HG03432 (cell line): ENCODE measurements at regions not wholly inside any gene's neighbourhood (a gene's known extent, or its start where the extent isn't known, plus 50 kb on each side); places are given as distances from the start of the nearest gene placed in this dataset.
"Not testable (repeated sequence)": the region's sequence is repeated elsewhere in the genome, so short reads cannot be mapped to it uniquely, and the experiment has no call there.

ENCODE experiments used
- ATAC-seq: cut with Tn5 transposase; IDR thresholded peaks from one replicate; pipeline ENCODE4 v1.9.1; 2021; ENCODE audit warnings: mild to moderate bottlenecking, moderate library complexity; ENCODE audit not compliant: unreplicated experiment

DNA sequence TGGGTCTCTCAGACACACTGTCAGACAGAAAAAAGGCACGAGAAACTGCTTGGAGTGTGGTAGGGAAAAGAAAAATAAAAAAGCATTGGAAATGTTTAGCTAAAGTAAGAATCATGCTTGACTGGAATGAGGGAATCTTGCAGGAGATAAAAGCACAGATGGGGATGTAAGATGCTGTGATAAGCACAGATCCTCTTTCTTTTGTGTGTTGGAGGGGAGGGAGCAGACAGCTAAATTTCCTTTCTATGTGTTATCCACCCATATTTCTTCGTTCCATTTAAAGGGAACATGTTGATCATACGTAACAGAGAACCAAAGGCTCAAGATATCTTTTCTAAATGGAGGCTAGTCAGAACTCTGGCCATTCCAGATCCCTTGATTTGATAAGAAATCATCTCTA is 614.0 kb upstream of the LCORL start:
- no peak for ATAC-seq

- no peak for ATAC-seq
Measured at GRCh38 chr4:18631586-18631985, 610.0 kb upstream of the LCORL start.

DNA sequence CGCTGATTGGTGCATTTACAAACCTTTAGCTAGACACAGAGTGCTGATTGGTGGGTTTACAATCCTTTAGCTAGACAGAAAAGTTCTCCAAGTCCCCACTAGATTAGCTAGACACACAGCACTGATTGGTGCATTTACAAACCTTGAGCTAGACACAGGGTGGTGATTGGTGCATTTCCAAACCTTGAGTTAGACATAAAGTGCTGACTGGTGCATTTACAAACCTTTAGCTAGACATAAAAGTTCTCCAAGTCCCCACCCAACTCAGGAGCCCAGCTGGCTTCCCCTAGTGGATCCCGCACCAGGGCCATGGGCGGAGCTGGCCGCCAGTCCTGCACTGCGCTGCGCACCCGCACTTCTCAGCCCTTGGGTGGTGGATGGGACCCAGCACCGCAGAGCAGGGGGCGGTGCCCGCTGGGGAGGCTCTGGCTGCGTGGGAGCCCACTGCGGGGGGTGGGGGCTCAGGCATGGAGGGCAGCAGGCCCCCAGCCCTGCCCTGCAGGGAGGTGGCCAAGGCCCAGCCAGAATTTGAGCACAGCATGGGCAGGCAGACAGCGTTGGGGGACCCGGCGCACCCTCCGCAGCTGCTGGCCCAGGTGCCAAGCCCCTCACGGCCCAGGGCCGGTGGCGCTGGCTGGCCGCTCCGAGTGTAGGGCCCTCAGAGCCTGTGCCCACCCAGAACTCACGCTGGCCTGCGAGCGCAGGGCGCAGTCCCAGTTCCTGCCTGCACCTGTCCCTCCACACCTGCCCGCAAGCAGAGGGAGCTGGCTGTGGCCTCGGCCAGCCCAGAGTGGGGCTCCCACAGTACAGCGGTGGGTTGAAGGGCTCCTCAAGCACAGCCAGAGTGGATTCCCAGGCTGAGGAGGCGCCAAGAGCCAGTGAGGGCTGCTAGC is 608.9 kb upstream of the LCORL start:
- no peak for ATAC-seq

- ATAC-seq: no peak
Measured at GRCh38 chr4:18627447-18628005, 606.0 kb upstream of the LCORL start.

DNA sequence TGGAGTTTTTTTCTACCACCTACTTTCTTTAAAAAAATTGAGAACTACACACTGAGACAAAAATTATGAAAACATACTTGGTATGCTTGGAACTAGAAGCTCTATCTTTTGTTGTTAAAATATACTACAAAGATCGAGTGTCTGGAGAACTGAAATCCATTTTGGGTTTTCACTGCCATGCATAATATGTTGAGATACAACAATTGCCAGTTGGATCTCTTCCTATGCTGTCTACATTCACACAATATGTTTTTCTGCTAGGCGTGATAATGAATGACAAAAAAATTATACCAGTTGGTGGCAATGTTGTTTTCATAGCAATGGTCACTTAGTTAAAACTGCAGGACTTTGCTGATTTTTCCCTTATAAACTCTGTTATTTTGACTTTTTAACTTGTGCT is 605.4 kb upstream of the LCORL start:
- no peak for ATAC-seq

GRCh38 chr4:18626366-18626765 is 604.8 kb upstream of the LCORL start:
- no peak for ATAC-seq

DNA sequence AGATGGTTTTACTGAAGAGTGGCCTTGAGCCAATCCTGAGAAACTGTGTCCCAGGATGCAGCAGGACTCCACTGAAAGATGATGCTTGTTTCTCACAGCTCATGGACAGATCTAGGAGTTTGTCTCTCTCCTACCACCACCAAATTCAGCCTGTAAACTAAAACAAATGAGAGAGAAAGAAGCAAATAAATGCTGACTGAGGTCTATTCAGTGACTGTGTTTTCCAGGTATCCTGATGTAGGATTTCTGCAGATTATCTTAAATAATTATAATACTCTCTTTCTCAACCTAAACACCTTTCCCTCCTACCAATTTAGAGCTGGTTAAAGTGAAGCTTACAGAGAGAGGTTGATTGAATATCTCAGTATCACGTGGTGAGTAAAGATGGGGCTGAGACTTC is 599.6 kb upstream of the LCORL start:
- ATAC-seq: no peak

- ATAC-seq: no peak
Measured at GRCh38 chr4:18616720-18617119, 595.2 kb upstream of the LCORL start.

GRCh38 chr4:18611026-18611425 is 589.5 kb upstream of the LCORL start:
- ATAC-seq: no peak

DNA sequence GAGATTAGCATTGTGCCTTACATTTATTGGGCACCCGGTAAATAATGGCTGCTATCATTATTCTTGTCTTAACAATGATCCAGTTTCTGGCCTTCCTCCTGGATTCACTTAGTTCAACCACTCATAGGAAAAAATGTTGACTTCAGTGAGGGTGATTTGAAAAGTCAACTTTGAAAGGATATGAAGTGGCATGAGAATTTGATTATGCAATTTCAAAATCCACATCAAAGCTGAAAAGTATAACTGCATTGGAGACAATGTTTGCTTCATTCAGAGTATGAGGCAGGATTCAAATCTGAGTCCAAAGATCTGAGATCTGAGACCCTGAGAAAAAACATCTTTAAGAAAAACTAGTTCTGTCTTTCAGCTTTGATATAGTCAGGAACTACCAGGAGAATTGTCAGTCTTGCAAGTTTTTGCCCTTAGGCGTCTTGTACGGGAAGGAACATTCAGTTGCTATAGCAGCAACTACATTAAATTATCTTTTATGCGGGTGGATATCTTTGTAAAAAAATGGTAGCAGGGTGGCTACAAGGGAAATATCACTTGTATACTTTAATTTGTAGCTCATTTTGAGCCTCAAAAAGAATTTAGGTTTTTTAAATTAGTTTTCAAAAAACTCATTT is 587.5 kb upstream of the LCORL start:
- no peak for ATAC-seq

- ATAC-seq: not testable (repeated sequence)
Measured at GRCh38 chr4:18602610-18603009, 581.1 kb upstream of the LCORL start.

DNA sequence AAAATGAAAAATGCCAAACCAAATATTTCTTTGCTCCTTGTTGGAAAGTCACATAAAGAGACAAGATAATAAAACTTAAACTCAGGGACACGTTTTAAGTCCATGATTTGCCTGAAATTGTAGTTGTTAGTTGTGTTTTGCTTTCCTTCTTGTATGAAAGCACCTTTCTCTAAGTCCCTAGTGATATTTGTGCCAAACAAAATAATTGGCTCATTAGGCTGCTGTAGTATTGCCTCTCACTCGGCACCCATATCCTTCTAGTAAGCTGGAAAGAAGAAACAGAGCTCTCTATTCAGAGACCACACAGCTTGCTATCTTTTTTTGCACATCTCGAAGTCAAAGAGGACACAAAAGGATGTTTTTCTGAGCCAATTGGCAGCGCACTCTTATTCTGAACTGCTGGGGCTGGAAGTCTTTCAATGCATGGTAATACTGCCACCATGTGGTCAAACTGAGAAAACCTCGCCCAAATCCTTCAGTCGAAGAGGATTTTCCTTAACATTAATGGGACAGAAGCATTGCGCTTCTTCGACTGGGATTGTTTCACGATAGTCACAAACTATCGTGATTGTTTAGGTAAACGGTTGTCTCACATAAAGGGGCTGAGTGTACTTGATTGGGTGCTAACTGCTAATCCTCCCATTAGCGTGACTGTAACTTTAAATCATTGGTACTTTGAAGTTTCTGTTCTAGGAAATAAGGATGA is 571.9 kb upstream of the LCORL start:
- peak; percentile 92 for ATAC-seq

GRCh38 chr4:18582841-18583240 is 561.3 kb upstream of the LCORL start:
- ATAC-seq: no peak

GRCh38 chr4:18578307-18578706 is 556.8 kb upstream of the LCORL start:
- peak; percentile 68 for ATAC-seq

GRCh38 chr4:18572481-18572880 is 550.9 kb upstream of the LCORL start:
- ATAC-seq: no peak

GRCh38 chr4:18571301-18571761 is 549.8 kb upstream of the LCORL start:
- no peak for ATAC-seq

GRCh38 chr4:18570370-18570769 is 548.8 kb upstream of the LCORL start:
- no peak for ATAC-seq

- no peak for ATAC-seq
Measured at GRCh38 chr4:18568600-18568999, 547.0 kb upstream of the LCORL start.

GRCh38 chr4:18566970-18567799 is 545.6 kb upstream of the LCORL start:
- ATAC-seq: no peak

- ATAC-seq: no peak
Measured at GRCh38 chr4:18559492-18559891, 537.9 kb upstream of the LCORL start.
